ENCODE measurements at regions not wholly inside any gene's neighbourhood (a gene's known extent, or its start where the extent isn't known, plus 50 kb on each side); places are given as distances from the start of the nearest gene placed in this dataset.

DNA sequence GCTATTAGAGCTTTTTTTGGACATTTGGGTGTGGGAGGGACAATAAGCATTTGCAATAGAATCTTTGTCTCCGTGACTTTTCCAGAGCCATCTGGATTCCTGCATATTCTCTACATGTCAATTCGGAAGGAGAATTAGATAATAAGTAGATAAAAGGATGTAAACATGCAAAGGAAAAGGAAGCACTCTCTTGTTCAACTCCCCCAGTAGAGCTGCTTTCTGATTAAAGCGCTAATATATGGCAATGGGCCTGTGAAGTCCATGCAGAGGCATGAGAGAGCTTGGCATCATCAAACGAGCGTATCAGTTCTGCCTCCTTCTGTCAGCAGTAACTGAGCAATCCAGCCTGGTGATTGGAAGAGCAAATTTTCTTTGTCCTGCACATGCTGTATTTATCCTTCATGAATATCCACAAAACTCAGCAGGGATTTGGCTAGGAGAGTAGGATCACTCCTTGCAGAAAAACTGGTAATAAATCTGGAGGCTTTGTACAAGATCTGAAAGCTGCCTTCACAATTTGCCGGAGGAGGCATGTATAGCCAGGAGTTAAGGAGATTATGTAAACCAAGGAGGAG lies 1752.9 kb downstream of the MAT2B start:
- no peaks in the 10 kb centered on the region for H3K9me3 ChIP-seq (ENCODE audit: control insufficient read depth, low read length)
- no peak overlapping the region for H3K4me3 ChIP-seq (ENCODE audit: low read length)
- no peaks in the 10 kb centered on the region for H3K36me3 ChIP-seq (ENCODE audit: control insufficient read depth, insufficient read depth, low read length)
- H3K27me3 ChIP-seq (ENCODE audit: control insufficient read depth, insufficient read depth, low read length) = no peaks in the 10 kb centered on the region
- no peaks in the 10 kb centered on the region for H3K4me1 ChIP-seq (ENCODE audit: control insufficient read depth, insufficient read depth, low read length)
- H3K9ac ChIP-seq (ENCODE audit: low read length) = no peak overlapping the region

DNA sequence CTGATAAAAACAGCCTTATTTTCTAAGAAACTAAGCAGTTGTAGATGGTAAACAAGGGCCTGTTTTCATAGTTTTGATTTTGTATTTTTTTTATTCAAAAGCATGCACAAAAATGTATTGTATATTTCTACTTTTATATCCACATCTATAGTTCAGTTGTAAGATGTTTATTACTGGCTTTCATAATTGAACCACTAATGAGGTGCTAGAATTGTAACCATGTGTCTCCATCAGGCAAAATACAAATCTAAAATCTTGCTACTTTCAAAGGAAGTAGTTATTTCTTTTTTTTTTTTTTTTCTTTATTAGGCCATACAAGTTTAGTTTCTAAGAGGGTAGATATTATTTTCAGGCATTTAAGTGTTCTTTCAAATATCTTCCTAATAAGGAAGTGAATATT lies 1755.0 kb downstream of the MAT2B start:
- Histone ChIP-seq H3K4me3 (ENCODE audit: low read length) (no peak overlapping the region), H3K36me3 (ENCODE audit: control insufficient read depth, insufficient read depth, low read length) (no peaks in the 10 kb centered on the region), H3K9me3 (ENCODE audit: control insufficient read depth, low read length) (no peaks in the 10 kb centered on the region), H3K9ac (ENCODE audit: low read length) (no peak overlapping the region), H3K4me1 (ENCODE audit: control insufficient read depth, insufficient read depth, low read length) (no peaks in the 10 kb centered on the region), H3K27me3 (ENCODE audit: control insufficient read depth, insufficient read depth, low read length) (no peaks in the 10 kb centered on the region)

DNA sequence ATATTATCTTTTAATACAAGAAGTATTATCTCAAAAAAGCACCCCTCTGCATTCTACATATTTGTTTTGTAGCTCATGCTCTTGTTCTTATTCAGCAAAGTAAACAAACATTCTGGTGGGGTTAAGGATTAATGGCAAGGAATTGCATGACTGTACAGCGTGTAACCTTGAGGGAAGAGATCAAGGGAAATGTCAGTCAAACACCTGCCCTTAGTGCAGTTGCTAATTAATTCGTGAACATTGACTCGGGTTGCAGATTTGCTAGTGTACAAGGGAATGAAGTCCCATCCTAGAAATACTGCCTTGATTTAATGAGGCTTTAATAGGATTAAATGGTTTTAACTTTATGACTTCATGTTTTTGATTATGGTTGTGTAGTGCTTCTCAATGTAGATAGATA lies 1758.1 kb downstream of the MAT2B start:
- Histone ChIP-seq H3K9ac (ENCODE audit: low read length) (no peak overlapping the region), H3K36me3 (ENCODE audit: control insufficient read depth, insufficient read depth, low read length) (no peaks in the 10 kb centered on the region), H3K27me3 (ENCODE audit: control insufficient read depth, insufficient read depth, low read length) (no peaks in the 10 kb centered on the region), H3K9me3 (ENCODE audit: control insufficient read depth, low read length) (no peaks in the 10 kb centered on the region), H3K4me1 (ENCODE audit: control insufficient read depth, insufficient read depth, low read length) (no peaks in the 10 kb centered on the region), H3K4me3 (ENCODE audit: low read length) (no peak overlapping the region)

DNA sequence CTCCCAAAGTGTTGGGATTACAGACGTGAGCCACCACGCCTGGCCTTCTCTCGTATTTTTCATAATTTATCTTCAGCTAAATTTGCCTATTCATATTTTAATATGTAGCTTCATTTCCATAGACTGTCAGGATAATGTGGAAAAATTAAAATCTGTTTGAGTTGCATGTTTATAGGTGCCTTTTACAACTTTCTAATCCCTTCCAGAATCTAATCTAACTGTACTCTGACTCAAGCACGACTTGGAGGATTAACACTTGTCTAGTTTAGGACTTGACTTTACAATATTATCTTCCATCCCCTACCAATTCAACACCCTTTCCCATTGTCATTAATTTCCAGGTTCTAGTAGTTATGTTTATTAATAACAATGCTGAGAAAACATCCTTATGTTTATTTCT lies 1761.5 kb downstream of the MAT2B start:
- H3K4me3 ChIP-seq (ENCODE audit: low read length) = no peak overlapping the region
- no peaks in the 10 kb centered on the region for H3K4me1 ChIP-seq (ENCODE audit: control insufficient read depth, insufficient read depth, low read length)
- H3K36me3 ChIP-seq (ENCODE audit: control insufficient read depth, insufficient read depth, low read length) = no peaks in the 10 kb centered on the region
- H3K27me3 ChIP-seq (ENCODE audit: control insufficient read depth, insufficient read depth, low read length) = no peaks in the 10 kb centered on the region
- H3K9me3 ChIP-seq (ENCODE audit: control insufficient read depth, low read length) = no peaks in the 10 kb centered on the region
- no peak overlapping the region for H3K9ac ChIP-seq (ENCODE audit: low read length)

DNA sequence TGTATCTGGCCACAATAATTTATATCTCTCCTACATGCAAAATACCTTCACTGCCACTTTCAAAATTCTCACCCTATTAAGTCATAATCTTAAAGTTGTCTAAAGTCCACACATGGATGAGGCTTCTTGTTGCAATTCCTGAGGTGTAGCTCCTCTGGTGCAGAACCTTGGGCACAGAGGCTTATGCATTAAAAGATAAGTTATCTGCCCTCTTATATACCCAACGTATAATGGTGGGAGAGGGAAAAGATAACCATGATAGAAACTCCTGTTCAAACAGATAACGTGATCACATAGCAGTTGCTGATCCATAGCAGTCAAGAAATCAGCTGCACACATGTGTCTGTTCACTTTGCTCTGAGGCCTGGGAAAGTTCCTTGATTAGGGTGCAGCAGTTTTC lies 1767.0 kb downstream of the MAT2B start:
- Histone ChIP-seq H3K4me1 (ENCODE audit: control insufficient read depth, insufficient read depth, low read length) (no peaks in the 10 kb centered on the region), H3K27me3 (ENCODE audit: control insufficient read depth, insufficient read depth, low read length) (no peaks in the 10 kb centered on the region), H3K4me3 (ENCODE audit: low read length) (no peak overlapping the region), H3K9ac (ENCODE audit: low read length) (no peak overlapping the region), H3K36me3 (ENCODE audit: control insufficient read depth, insufficient read depth, low read length) (no peaks in the 10 kb centered on the region), H3K9me3 (ENCODE audit: control insufficient read depth, low read length) (no peaks in the 10 kb centered on the region)

DNA sequence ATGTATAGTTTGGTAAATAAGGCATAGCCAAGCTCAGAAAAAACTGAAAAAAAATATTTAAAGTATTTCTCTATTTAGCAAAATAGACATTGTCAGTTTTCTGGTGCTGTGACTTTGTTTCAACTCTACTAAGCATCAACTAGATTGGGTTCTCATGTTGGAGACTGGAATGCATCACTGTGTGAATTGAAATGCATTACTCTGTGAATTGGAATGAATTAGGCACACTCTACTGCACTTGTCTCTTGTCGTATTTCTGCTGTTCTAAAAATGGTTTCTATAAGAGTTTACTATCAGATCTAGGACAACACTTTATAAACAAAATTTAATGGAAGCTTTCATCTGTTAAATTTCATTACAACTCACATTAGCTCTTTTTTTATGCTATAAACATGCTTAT lies 1772.2 kb downstream of the MAT2B start:
- no peaks in the 10 kb centered on the region for H3K4me1 ChIP-seq (ENCODE audit: control insufficient read depth, insufficient read depth, low read length)
- H3K9ac ChIP-seq (ENCODE audit: low read length) = no peak overlapping the region
- no peak overlapping the region for H3K4me3 ChIP-seq (ENCODE audit: low read length)
- no peaks in the 10 kb centered on the region for H3K9me3 ChIP-seq (ENCODE audit: control insufficient read depth, low read length)
- no peaks in the 10 kb centered on the region for H3K36me3 ChIP-seq (ENCODE audit: control insufficient read depth, insufficient read depth, low read length)
- H3K27me3 ChIP-seq (ENCODE audit: control insufficient read depth, insufficient read depth, low read length) = no peaks in the 10 kb centered on the region

DNA sequence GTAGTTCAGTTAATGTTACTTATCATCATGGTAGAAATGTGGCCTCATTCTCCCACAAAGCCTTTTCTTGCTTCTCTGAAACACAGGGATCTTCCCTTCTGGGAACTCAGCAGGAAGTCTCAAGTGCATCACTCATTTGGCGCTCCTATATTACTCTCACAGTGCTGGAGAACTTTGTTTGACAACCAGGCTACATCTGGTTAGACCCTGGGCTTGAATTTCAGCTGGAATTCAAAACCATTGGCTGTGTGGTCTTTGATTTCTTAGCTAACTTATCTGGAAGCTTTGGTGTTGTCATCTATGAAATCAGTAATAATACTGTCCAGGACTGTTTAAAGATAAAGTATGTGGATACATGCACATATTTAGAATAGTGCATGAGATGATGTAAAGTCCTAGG lies 1777.1 kb downstream of the MAT2B start:
- no peaks in the 10 kb centered on the region for H3K36me3 ChIP-seq (ENCODE audit: control insufficient read depth, insufficient read depth, low read length)
- no peak overlapping the region for H3K9ac ChIP-seq (ENCODE audit: low read length)
- no peaks in the 10 kb centered on the region for H3K4me1 ChIP-seq (ENCODE audit: control insufficient read depth, insufficient read depth, low read length)
- no peaks in the 10 kb centered on the region for H3K27me3 ChIP-seq (ENCODE audit: control insufficient read depth, insufficient read depth, low read length)
- no peaks in the 10 kb centered on the region for H3K9me3 ChIP-seq (ENCODE audit: control insufficient read depth, low read length)
- no peak overlapping the region for H3K4me3 ChIP-seq (ENCODE audit: low read length)

DNA sequence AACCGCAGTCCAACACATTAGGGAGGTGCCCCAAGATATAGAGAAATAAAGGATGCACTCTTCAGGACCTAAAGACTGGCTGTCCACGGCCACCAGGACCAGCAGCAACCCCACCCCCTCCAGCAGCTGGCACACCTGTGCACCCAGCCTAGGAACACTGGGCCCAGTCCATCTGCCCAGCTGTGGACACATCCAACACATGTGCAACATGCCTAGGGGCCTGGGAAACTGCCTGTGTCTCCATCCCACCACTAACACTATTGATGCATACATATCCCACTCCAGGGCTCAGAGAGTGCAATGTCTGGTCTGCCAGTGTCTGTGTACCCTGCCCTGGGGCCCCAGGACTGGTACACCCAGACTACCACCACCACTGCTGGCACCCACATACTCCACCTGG lies 1781.3 kb downstream of the MAT2B start:
- no peaks in the 10 kb centered on the region for H3K36me3 ChIP-seq (ENCODE audit: control insufficient read depth, insufficient read depth, low read length)
- no peak overlapping the region for H3K9ac ChIP-seq (ENCODE audit: low read length)
- no peak overlapping the region for H3K4me3 ChIP-seq (ENCODE audit: low read length)
- H3K4me1 ChIP-seq (ENCODE audit: control insufficient read depth, insufficient read depth, low read length) = no peaks in the 10 kb centered on the region
- no peaks in the 10 kb centered on the region for H3K9me3 ChIP-seq (ENCODE audit: control insufficient read depth, low read length)
- no peaks in the 10 kb centered on the region for H3K27me3 ChIP-seq (ENCODE audit: control insufficient read depth, insufficient read depth, low read length)

DNA sequence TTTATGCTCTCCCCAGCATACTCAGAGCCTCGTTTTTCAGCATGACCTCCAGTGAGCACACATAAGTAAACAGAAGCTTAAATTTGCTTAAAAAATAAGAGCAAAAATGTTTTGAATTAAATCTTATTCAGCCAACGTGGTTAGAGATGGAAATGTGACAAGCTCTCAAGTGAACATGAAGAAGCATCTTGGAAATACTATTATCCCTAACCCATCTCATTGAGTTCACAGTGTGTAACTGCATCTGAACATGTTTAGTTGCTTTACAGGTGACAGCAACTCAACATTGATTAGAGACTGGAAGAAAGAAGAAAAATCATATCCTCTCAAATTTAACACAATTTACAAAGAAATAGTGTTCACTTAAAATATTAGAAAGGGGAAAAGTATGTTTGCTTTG lies 1785.1 kb downstream of the MAT2B start:
- no peak overlapping the region for H3K9ac ChIP-seq (ENCODE audit: low read length)
- H3K4me1 ChIP-seq (ENCODE audit: control insufficient read depth, insufficient read depth, low read length) = no peaks in the 10 kb centered on the region
- no peaks in the 10 kb centered on the region for H3K27me3 ChIP-seq (ENCODE audit: control insufficient read depth, insufficient read depth, low read length)
- no peaks in the 10 kb centered on the region for H3K36me3 ChIP-seq (ENCODE audit: control insufficient read depth, insufficient read depth, low read length)
- H3K4me3 ChIP-seq (ENCODE audit: low read length) = no peak overlapping the region
- no peaks in the 10 kb centered on the region for H3K9me3 ChIP-seq (ENCODE audit: control insufficient read depth, low read length)

DNA sequence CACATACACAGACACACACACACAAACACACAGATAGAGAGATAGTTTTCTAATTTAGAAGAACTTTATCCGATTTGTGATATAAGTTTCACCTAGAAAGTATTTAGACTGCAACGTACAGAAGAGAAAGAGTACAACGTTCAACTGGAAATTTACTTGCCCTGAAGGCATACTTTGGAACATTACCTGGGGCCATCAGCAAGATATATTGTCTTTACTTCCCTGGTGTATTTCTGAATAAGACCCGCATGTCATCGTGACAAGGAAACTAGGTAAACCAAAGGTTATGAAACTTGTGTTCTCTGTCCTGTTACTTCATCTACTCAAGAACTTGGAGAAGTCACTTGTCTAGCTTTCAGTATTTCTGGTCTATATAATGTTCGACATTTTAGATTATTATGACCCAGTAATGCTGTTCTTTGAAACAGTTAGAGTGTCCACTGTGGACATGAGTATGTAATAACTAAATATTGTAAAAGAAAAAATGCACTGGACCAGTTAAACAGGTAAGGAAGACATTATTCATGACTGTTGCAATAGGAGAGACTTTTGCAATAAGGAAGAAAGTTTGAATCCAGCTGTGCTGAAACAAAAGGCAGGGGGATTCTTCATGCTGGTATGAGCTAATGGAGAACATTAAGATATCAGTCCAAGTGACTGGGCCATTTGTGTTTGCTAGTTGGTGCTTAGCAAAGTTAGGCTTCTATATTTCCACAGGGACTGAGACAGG lies 1791.1 kb downstream of the MAT2B start:
- H3K4me1 ChIP-seq (ENCODE audit: control insufficient read depth, insufficient read depth, low read length) = no peaks in the 10 kb centered on the region
- H3K4me3 ChIP-seq (ENCODE audit: low read length) = no peak overlapping the region
- no peak overlapping the region for H3K9ac ChIP-seq (ENCODE audit: low read length)
- H3K27me3 ChIP-seq (ENCODE audit: control insufficient read depth, insufficient read depth, low read length) = no peaks in the 10 kb centered on the region
- no peaks in the 10 kb centered on the region for H3K36me3 ChIP-seq (ENCODE audit: control insufficient read depth, insufficient read depth, low read length)
- no peaks in the 10 kb centered on the region for H3K9me3 ChIP-seq (ENCODE audit: control insufficient read depth, low read length)

DNA sequence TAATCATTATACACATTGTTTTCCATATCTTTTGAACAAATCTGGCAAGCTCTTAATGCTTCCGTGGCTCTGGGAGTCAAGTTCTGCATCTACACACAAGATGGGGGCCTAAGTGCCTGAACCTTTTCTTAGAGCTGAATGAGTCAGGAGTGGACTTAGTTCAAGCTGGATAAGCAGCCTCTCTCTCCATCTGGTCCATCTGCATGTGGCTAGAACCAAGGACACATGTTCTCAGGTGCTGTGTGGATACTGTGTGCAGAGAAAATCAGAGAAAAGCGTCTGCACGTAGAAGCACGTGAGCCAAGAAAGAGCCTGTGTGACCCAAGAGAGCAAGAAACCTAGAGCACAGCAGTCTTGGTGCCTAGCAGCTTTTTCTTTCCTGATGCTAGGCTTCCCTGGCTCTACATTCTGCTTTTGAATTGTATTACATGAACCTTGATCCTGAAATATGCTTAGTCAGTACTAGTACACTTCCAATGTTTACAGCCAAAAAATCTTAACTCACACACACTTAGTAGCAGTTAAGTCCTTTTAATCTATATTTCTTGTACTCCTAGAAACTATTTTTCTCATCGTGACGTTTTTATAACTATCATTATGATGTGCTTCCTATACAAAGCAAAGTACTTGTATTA lies 1798.9 kb downstream of the MAT2B start:
- no peaks in the 10 kb centered on the region for H3K4me1 ChIP-seq (ENCODE audit: control insufficient read depth, insufficient read depth, low read length)
- no peak overlapping the region for H3K4me3 ChIP-seq (ENCODE audit: low read length)
- H3K9ac ChIP-seq (ENCODE audit: low read length) = no peak overlapping the region
- no peaks in the 10 kb centered on the region for H3K36me3 ChIP-seq (ENCODE audit: control insufficient read depth, insufficient read depth, low read length)
- H3K9me3 ChIP-seq (ENCODE audit: control insufficient read depth, low read length) = no peaks in the 10 kb centered on the region
- no peaks in the 10 kb centered on the region for H3K27me3 ChIP-seq (ENCODE audit: control insufficient read depth, insufficient read depth, low read length)

DNA sequence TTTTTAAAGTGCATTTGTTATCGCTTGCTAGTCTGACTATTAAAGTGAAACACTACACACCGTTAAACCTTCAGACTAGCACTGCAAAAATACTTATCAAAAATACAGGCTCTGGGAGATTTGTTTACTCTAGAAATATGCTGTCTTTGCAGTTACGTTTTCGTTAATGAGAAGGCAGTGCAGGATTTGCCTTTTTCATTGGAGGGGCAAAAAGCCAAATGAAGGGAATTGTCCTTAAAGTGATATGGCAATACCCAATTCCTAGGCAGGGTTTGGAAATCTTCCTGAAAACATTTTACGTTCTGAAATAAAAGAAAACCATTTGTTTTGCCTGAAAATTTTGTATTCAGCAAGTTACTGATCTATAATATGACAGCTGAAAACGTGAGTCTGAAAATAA lies 1800.2 kb downstream of the MAT2B start:
- H3K36me3 ChIP-seq (ENCODE audit: control insufficient read depth, insufficient read depth, low read length) = no peaks in the 10 kb centered on the region
- H3K4me3 ChIP-seq (ENCODE audit: low read length) = no peak overlapping the region
- H3K9me3 ChIP-seq (ENCODE audit: control insufficient read depth, low read length) = no peaks in the 10 kb centered on the region
- H3K9ac ChIP-seq (ENCODE audit: low read length) = no peak overlapping the region
- H3K4me1 ChIP-seq (ENCODE audit: control insufficient read depth, insufficient read depth, low read length) = no peaks in the 10 kb centered on the region
- no peaks in the 10 kb centered on the region for H3K27me3 ChIP-seq (ENCODE audit: control insufficient read depth, insufficient read depth, low read length)

Data from mucosa of stomach (tissue), 1 donor.